H9 (cell line): ENCODE measurements at regions not wholly inside any gene's neighbourhood (a gene's known extent, or its start where the extent isn't known, plus 50 kb on each side); places are given as distances from the start of the nearest gene placed in this dataset.

ENCODE experiments used
- DNase-seq: peaks from one replicate; pipeline ENCODE4 v3.0.0-alpha.2; 2017
- H2AFZ ChIP-seq: one replicate; pipeline ENCODE4 v1.6.1; 2013; ENCODE audit warnings: mild to moderate bottlenecking, low read length, control low read depth, moderate library complexity
- H2AK5ac ChIP-seq: 2 replicates; pipeline ENCODE4 v1.6.1; 2013; ENCODE audit warnings: low read length, control low read depth, mixed read lengths; ENCODE audit not compliant: insufficient read length
- H2BK120ac ChIP-seq: one replicate; pipeline ENCODE4 v1.6.1; 2013; ENCODE audit warnings: low read depth, mild to moderate bottlenecking, low read length, control low read depth, inconsistent platforms; ENCODE audit not compliant: poor library complexity, severe bottlenecking
- H2BK12ac ChIP-seq: 2 replicates; pipeline ENCODE4 v1.6.1; 2013; ENCODE audit warnings: low read length, control low read depth, mixed read lengths, low read depth; ENCODE audit not compliant: insufficient read length
- H2BK15ac ChIP-seq: 2 replicates; pipeline ENCODE4 v1.6.1; 2013; ENCODE audit warnings: low read depth, low read length, control low read depth
- H2BK20ac ChIP-seq: one replicate; pipeline ENCODE4 v1.6.1; 2013; ENCODE audit warnings: low read depth, mild to moderate bottlenecking, low read length, control low read depth, inconsistent platforms; ENCODE audit not compliant: poor library complexity, severe bottlenecking
- H2BK5ac ChIP-seq: 2 replicates; pipeline ENCODE4 v1.6.1; 2013; ENCODE audit warnings: low read length, control low read depth, mixed read lengths; ENCODE audit not compliant: insufficient read length
- H3K14ac ChIP-seq: 2 replicates; pipeline ENCODE4 v1.6.1; 2013; ENCODE audit warnings: low read length, control low read depth; ENCODE audit not compliant: insufficient read depth
- H3K18ac ChIP-seq: 2 replicates; pipeline ENCODE4 v1.6.1; 2013; ENCODE audit warnings: low read depth, mild to moderate bottlenecking, mixed read lengths, low read length, control low read depth; ENCODE audit not compliant: insufficient read length
- H3K23ac ChIP-seq: 2 replicates; pipeline ENCODE4 v1.6.1; 2013; ENCODE audit warnings: low read length, control low read depth, mixed read lengths, low read depth; ENCODE audit not compliant: insufficient read length
- H3K23me2 ChIP-seq: 2 replicates; pipeline ENCODE4 v1.6.1; 2013; ENCODE audit warnings: low read depth, mild to moderate bottlenecking, mixed read lengths, low read length, control low read depth; ENCODE audit not compliant: insufficient read length, poor library complexity, severe bottlenecking
- H3K27ac ChIP-seq: 2 replicates; pipeline ENCODE4 v1.5.1; 2013; ENCODE audit warnings: low read length, control low read depth, mixed read lengths, low read depth; ENCODE audit not compliant: insufficient read length
- H3K27me3 ChIP-seq: 2 replicates; pipeline ENCODE4 v1.6.1; 2013; ENCODE audit warnings: low read length, control low read depth, inconsistent platforms; ENCODE audit not compliant: insufficient read depth
- H3K4ac ChIP-seq: 2 replicates; pipeline ENCODE4 v1.6.1; 2013; ENCODE audit warnings: low read depth, mild to moderate bottlenecking, control low read depth, inconsistent platforms, low read length, moderate library complexity
- H3K4me1 ChIP-seq: 2 replicates; pipeline ENCODE4 v1.6.1; 2013; ENCODE audit warnings: low read length, control low read depth, inconsistent platforms; ENCODE audit not compliant: insufficient read depth
- H3K4me2 ChIP-seq: 2 replicates; pipeline ENCODE4 v1.6.1; 2013; ENCODE audit warnings: low read length, control low read depth, mixed read lengths; ENCODE audit not compliant: insufficient read length, insufficient read depth
- H3K56ac ChIP-seq: 2 replicates; pipeline ENCODE4 v1.6.1; 2013; ENCODE audit warnings: low read depth, mild to moderate bottlenecking, mixed read lengths, low read length, control low read depth; ENCODE audit not compliant: insufficient read length
- H3K79me1 ChIP-seq: 2 replicates; pipeline ENCODE4 v1.6.1; 2013; ENCODE audit warnings: low read depth, mild to moderate bottlenecking, moderate library complexity, low read length, control low read depth, inconsistent platforms; ENCODE audit not compliant: insufficient read depth, poor library complexity, severe bottlenecking
- H3K79me2 ChIP-seq: 2 replicates; pipeline ENCODE4 v1.6.1; 2013; ENCODE audit warnings: low read length, control low read depth, inconsistent platforms; ENCODE audit not compliant: insufficient read depth
- H3K9ac ChIP-seq: 2 replicates; pipeline ENCODE4 v1.6.1; 2013; ENCODE audit warnings: low read length, control low read depth, mixed read lengths; ENCODE audit not compliant: insufficient read length; ENCODE audit errors: extremely low read depth
- H3K9me3 ChIP-seq: one replicate; pipeline ENCODE4 v1.6.1; 2013; ENCODE audit warnings: low read depth, low read length, inconsistent platforms; ENCODE audit not compliant: control insufficient read depth
- H3T11ph ChIP-seq: one replicate; pipeline ENCODE4 v1.6.1; 2013; ENCODE audit warnings: mild to moderate bottlenecking, low read length, control low read depth, inconsistent platforms
- H4K20me1 ChIP-seq: one replicate; pipeline ENCODE4 v1.6.1; 2013; ENCODE audit not compliant: control insufficient read depth, insufficient read length, insufficient read depth
- H4K5ac ChIP-seq: 2 replicates; pipeline ENCODE4 v1.6.1; 2013; ENCODE audit warnings: low read depth, mild to moderate bottlenecking, mixed read lengths, low read length, control low read depth; ENCODE audit not compliant: insufficient read length
- H4K8ac ChIP-seq: replicated peaks from 2 replicates; pipeline ENCODE4 v1.6.1; 2013; ENCODE audit warnings: low read length, control low read depth, mixed read lengths, low read depth; ENCODE audit not compliant: insufficient read length
- H4K91ac ChIP-seq: 2 replicates; pipeline ENCODE4 v1.6.1; 2013; ENCODE audit warnings: low read depth, mild to moderate bottlenecking, moderate library complexity, mixed read lengths, low read length, control low read depth; ENCODE audit not compliant: insufficient read length
- H3K27ac Mint-ChIP-seq, 3 experiments: 2 replicates in 2 of 3; 3 replicates in 1 of 3; pipeline ENCODE4 v1.8.0; 2020 to 2021; ENCODE audit warnings: mixed read lengths in 3 of 3, mild to moderate bottlenecking in 1 of 3, moderate library complexity in 1 of 3
- H3K27me3 Mint-ChIP-seq: 2 replicates; pipeline ENCODE4 v1.8.0; 2021; ENCODE audit warnings: low read depth, mild to moderate bottlenecking, moderate library complexity, mixed read lengths
- H3K36me3 Mint-ChIP-seq, 3 experiments: 2 replicates in 2 of 3; 3 replicates in 1 of 3; pipeline ENCODE4 v1.8.0; 2020 to 2021; ENCODE audit warnings: low read depth in 3 of 3, mixed read lengths in 3 of 3; ENCODE audit not compliant: insufficient read depth in 1 of 3
- H3K4me1 Mint-ChIP-seq, 2 experiments: 2 replicates each; pipeline ENCODE4 v1.8.0; 2020; ENCODE audit warnings: mixed read lengths in 2 of 2
- H3K4me3 Mint-ChIP-seq, 2 experiments: 2 replicates in 1 of 2; 3 replicates in 1 of 2; pipeline ENCODE4 v1.8.0; 2020 to 2021; ENCODE audit warnings: mild to moderate bottlenecking in 2 of 2, mixed read lengths in 2 of 2, moderate library complexity in 1 of 2
- H3K9me3 Mint-ChIP-seq, 2 experiments: 2 replicates in 1 of 2; 3 replicates in 1 of 2; pipeline ENCODE4 v1.8.0; 2020; ENCODE audit warnings: mild to moderate bottlenecking in 2 of 2, mixed read lengths in 2 of 2, moderate library complexity in 1 of 2
- CTCF ChIP-seq: fragments of 200-600 bp; sonication (generic); conservative IDR thresholded peaks from 3 replicates; pipeline ENCODE4 v1.8.0; 2021; ENCODE audit warnings: antibody characterized with exemption, mild to moderate bottlenecking
- WGBS: extraction: QIAGEN DNeasy Blood & Tissue Kit; methylation state at CpG from one replicate; pipeline ENCODE4 v1.1.7; 2013; ENCODE audit warnings: missing lambda C conversion rate, low lambda C conversion rate, mixed read lengths; ENCODE audit not compliant: insufficient read length; ENCODE audit errors: extremely low coverage; 5-methylcytosine and 5-hydroxymethylcytosine counted together

- no CpG with 5 or more reads among the region's 7 CpGs for WGBS
- no peaks in the 10 kb centered on the region for H4K20me1 ChIP-seq
- H2BK20ac ChIP-seq, result no peak overlapping the region
- no peak overlapping the region for H3K14ac ChIP-seq
- H2BK12ac ChIP-seq, result no peak overlapping the region
- Mint-ChIP-seq H3K9me3 (peaks cover 14 to 17% of the 10 kb centered on the region in 2 experiments), H3K4me3 (no peak overlapping the region), H3K27me3 (peaks cover 23% of the 10 kb centered on the region), H3K27ac (no peak overlapping the region), H3K36me3 (peaks cover 7 to 16% (median 8%) of the 10 kb centered on the region in 3 experiments), H3K4me1 (no peaks in the 10 kb centered on the region)
- H4K8ac ChIP-seq, result no peak overlapping the region
- H3T11ph ChIP-seq, result no peak overlapping the region
- peaks cover 10% of the 10 kb centered on the region for H3K9me3 ChIP-seq
- H3K4me2 ChIP-seq, result no peak overlapping the region
- no peak for DNase-seq
- H3K9ac ChIP-seq, result no peak overlapping the region
- H4K5ac ChIP-seq, result no peak overlapping the region
- H2BK15ac ChIP-seq, result no peak overlapping the region
- no peaks in the 10 kb centered on the region for H3K4me1 ChIP-seq
- H3K23me2 ChIP-seq, result no peaks in the 10 kb centered on the region
- H3K79me2 ChIP-seq, result no peaks in the 10 kb centered on the region
- H2BK5ac ChIP-seq, result no peak overlapping the region
- no peak overlapping the region for H2BK120ac ChIP-seq
- H2AK5ac ChIP-seq, result no peak overlapping the region
- H3K4ac ChIP-seq, result no peak overlapping the region
- H3K18ac ChIP-seq, result no peak overlapping the region
- no peak overlapping the region for H4K91ac ChIP-seq
- H2AFZ ChIP-seq, result no peak overlapping the region
- H3K27ac ChIP-seq, result no peak overlapping the region
- H3K27me3 ChIP-seq, result no peaks in the 10 kb centered on the region
- H3K23ac ChIP-seq, result no peak overlapping the region
- no peak overlapping the region for H3K56ac ChIP-seq
- peak; percentile 60; the same call in 2 of the 3 replicates for TF ChIP-seq CTCF
- H3K79me1 ChIP-seq, result no peaks in the 10 kb centered on the region
These were observed 168.8 kb upstream of the MKI67 start for GRCh38 chr10:128295003-128295402.
